Brain microvascular endothelial cell (primary cell): ENCODE measurements at regions not wholly inside any gene's neighbourhood (a gene's known extent, or its start where the extent isn't known, plus 50 kb on each side); places are given as distances from the start of the nearest gene placed in this dataset.

ENCODE experiments used
- DNase-seq: peaks from one replicate; pipeline ENCODE4 v3.0.0-alpha.2; 2020
- H3K27ac ChIP-seq: fragments of 250-450 bp; sonication (Bioruptor Pico); 2 replicates; pipeline ENCODE4 v1.5.1; 2020; ENCODE audit warnings: mild to moderate bottlenecking, moderate library complexity
- H3K27me3 ChIP-seq: fragments of 250-450 bp; sonication (Bioruptor Pico); replicated peaks from 2 replicates; pipeline ENCODE4 v1.5.1; 2020; ENCODE audit warnings: mild to moderate bottlenecking
- H3K36me3 ChIP-seq: fragments of 250-450 bp; sonication (Bioruptor Pico); replicated peaks from 2 replicates; pipeline ENCODE4 v1.5.1; 2020; ENCODE audit warnings: mild to moderate bottlenecking
- H3K4me3 ChIP-seq: 2 replicates; pipeline ENCODE4 v1.5.1; 2011; ENCODE audit warnings: low read depth, mild to moderate bottlenecking, control low read depth, low read length, moderate library complexity
- CTCF ChIP-seq: IDR thresholded peaks from 2 replicates; pipeline ENCODE4 v1.5.1; 2011; ENCODE audit warnings: low read depth, mild to moderate bottlenecking, moderate library complexity, low read length, control low read depth, inconsistent platforms; ENCODE audit errors: missing control alignments
- in situ Hi-C: cut with HindIII; loops from 2 replicates; pipeline ENCODE4 v1.10.0; 2017; ENCODE audit warnings: low sequenced_read_pairs, low pct_ligation_motif_present

- H3K36me3 ChIP-seq: peaks cover 14% of the 10 kb centered on the region
- H3K27ac ChIP-seq: no peak overlapping the region
- in situ Hi-C loops: no loop called here
These were observed 94.6 kb upstream of the DMRT1 start for GRCh38 chr9:746661-747434.

GRCh38 chr9:747567-747966 lies 93.9 kb upstream of the DMRT1 start:
- DNase-seq: no peak
- Histone ChIP-seq H3K4me3 (no peak overlapping the region), H3K27ac (no peak overlapping the region), H3K36me3 (peaks cover 7% of the 10 kb centered on the region), H3K27me3 (no peaks in the 10 kb centered on the region)
- in situ Hi-C loops: no loop called here
- TF ChIP-seq CTCF: no peak

More at GRCh38 chr9:746661-747434, 94.6 kb upstream of the DMRT1 start:
- TF ChIP-seq CTCF: no peak
- DNase-seq: no peak
- Histone ChIP-seq H3K4me3 (no peak overlapping the region), H3K27me3 (no peaks in the 10 kb centered on the region)

- Histone ChIP-seq H3K4me3 (no peak overlapping the region), H3K27ac (no peak overlapping the region)
These were observed 92.5 kb upstream of the DMRT1 start for GRCh38 chr9:748861-749497.

GRCh38 chr9:749716-750115 lies 91.8 kb upstream of the DMRT1 start:
- Histone ChIP-seq H3K27me3 (no peaks in the 10 kb centered on the region), H3K4me3 (no peak overlapping the region), H3K27ac (no peak overlapping the region), H3K36me3 (no peaks in the 10 kb centered on the region)
- no peak for TF ChIP-seq CTCF
- in situ Hi-C loops: no loop called here
- no peak for DNase-seq

More at GRCh38 chr9:748861-749497, 92.5 kb upstream of the DMRT1 start:
- no peak for DNase-seq
- H3K36me3 ChIP-seq: peaks cover under 1% of the 10 kb centered on the region
- no peaks in the 10 kb centered on the region for H3K27me3 ChIP-seq
- in situ Hi-C loops: no loop called here
- TF ChIP-seq CTCF: no peak

- H3K27ac ChIP-seq: peak overlapping the region; percentile 91
These were observed 91.1 kb upstream of the DMRT1 start for GRCh38 chr9:750249-750967.

More at GRCh38 chr9:750249-750967, 91.1 kb upstream of the DMRT1 start:
- Histone ChIP-seq H3K4me3 (no peak overlapping the region), H3K27me3 (no peaks in the 10 kb centered on the region), H3K36me3 (no peaks in the 10 kb centered on the region)
- TF ChIP-seq CTCF: no peak
- in situ Hi-C loops: no loop called here
- DNase-seq: no peak
